ENCODE measurements at regions not wholly inside any gene's neighbourhood (a gene's known extent, or its start where the extent isn't known, plus 50 kb on each side); places are given as distances from the start of the nearest gene placed in this dataset.
"Not testable (repeated sequence)": the region's sequence is repeated elsewhere in the genome, so short reads cannot be mapped to it uniquely, and the experiment has no call there.

- Mint-ChIP-seq H3K36me3 (no peaks in the 10 kb centered on the region), H3K27ac (no peak overlapping the region), H3K9me3 (no peaks in the 10 kb centered on the region), H3K4me3 (no peak overlapping the region), H3K4me1 (ENCODE audit: low read depth) (no peaks in the 10 kb centered on the region), H3K27me3 (no peaks in the 10 kb centered on the region)
- ChIA-PET CTCF (no interaction called here), POLR2A (no interaction called here)
- intact Hi-C loops (cut with micrococcal nuclease) = no loop called here
- DNase-seq = no peak
These were observed 118.7 kb downstream of the IER5 start for GRCh38 chr1:181206979-181207790.

GRCh38 chr1:181208083-181208482 is 119.6 kb downstream of the IER5 start:
- Mint-ChIP-seq H3K4me3 (no peak overlapping the region), H3K27me3 (no peaks in the 10 kb centered on the region), H3K4me1 (ENCODE audit: low read depth) (no peaks in the 10 kb centered on the region), H3K27ac (no peak overlapping the region), H3K36me3 (no peaks in the 10 kb centered on the region), H3K9me3 (no peaks in the 10 kb centered on the region)
- POLR2A ChIA-PET = no interaction called here
- intact Hi-C loops (cut with micrococcal nuclease) = no loop called here
- DNase-seq = no peak
- CTCF ChIA-PET = interaction anchor here (1.1 kb wide), 1 partner anchor 217 kb away, joined by 3 read pairs; no protein-coding TSS in a partner anchor

- Mint-ChIP-seq H3K4me3 (no peak overlapping the region), H3K27me3 (no peaks in the 10 kb centered on the region), H3K9me3 (no peaks in the 10 kb centered on the region), H3K27ac (no peak overlapping the region), H3K4me1 (ENCODE audit: low read depth) (no peaks in the 10 kb centered on the region), H3K36me3 (no peaks in the 10 kb centered on the region)
- CTCF ChIA-PET = interaction anchor here (1.1 kb wide), 2 partner anchors 211 to 216 kb away, joined by 3 read pairs; no protein-coding TSS in a partner anchor
- POLR2A ChIA-PET = no interaction called here
- intact Hi-C loops (cut with micrococcal nuclease) = no loop called here
- DNase-seq = no peak
These were observed 120.5 kb downstream of the IER5 start for GRCh38 chr1:181208967-181209366.

GRCh38 chr1:181213056-181213455 is 124.6 kb downstream of the IER5 start:
- intact Hi-C loops (cut with micrococcal nuclease) = no loop called here
- Mint-ChIP-seq H3K4me3 (no peak overlapping the region), H3K4me1 (ENCODE audit: low read depth) (no peaks in the 10 kb centered on the region), H3K27ac (no peak overlapping the region), H3K9me3 (no peaks in the 10 kb centered on the region), H3K27me3 (peaks cover 2% of the 10 kb centered on the region), H3K36me3 (no peaks in the 10 kb centered on the region)
- CTCF ChIA-PET = no interaction called here
- POLR2A ChIA-PET = no interaction called here
- DNase-seq = no peak

- CTCF ChIA-PET = no interaction called here
- no peaks in the 10 kb centered on the region for H3K9me3 Mint-ChIP-seq
- no peaks in the 10 kb centered on the region for H3K4me1 Mint-ChIP-seq (ENCODE audit: low read depth)
- no peak overlapping the region for H3K4me3 Mint-ChIP-seq
- intact Hi-C loops (cut with micrococcal nuclease) = no loop called here
- peaks cover 4% of the 10 kb centered on the region for H3K27me3 Mint-ChIP-seq
- no peak for DNase-seq
- H3K36me3 Mint-ChIP-seq = no peaks in the 10 kb centered on the region
- POLR2A ChIA-PET = no interaction called here
- no peak overlapping the region for H3K27ac Mint-ChIP-seq
These were observed 128.1 kb downstream of the IER5 start for GRCh38 chr1:181216591-181216994.

GRCh38 chr1:181219938-181220337 is 131.4 kb downstream of the IER5 start:
- POLR2A ChIA-PET = no interaction called here
- H3K27ac Mint-ChIP-seq = no peak overlapping the region
- H3K36me3 Mint-ChIP-seq = no peaks in the 10 kb centered on the region
- intact Hi-C loops (cut with micrococcal nuclease) = no loop called here
- H3K9me3 Mint-ChIP-seq = peaks cover 3% of the 10 kb centered on the region
- H3K4me1 Mint-ChIP-seq (ENCODE audit: low read depth) = no peaks in the 10 kb centered on the region
- CTCF ChIA-PET = no interaction called here
- H3K4me3 Mint-ChIP-seq = no peak overlapping the region
- no peak for DNase-seq
- peaks cover 4% of the 10 kb centered on the region for H3K27me3 Mint-ChIP-seq

- Mint-ChIP-seq H3K27me3 (peaks cover 4% of the 10 kb centered on the region), H3K9me3 (peaks cover 3% of the 10 kb centered on the region), H3K36me3 (no peaks in the 10 kb centered on the region), H3K4me1 (ENCODE audit: low read depth) (no peaks in the 10 kb centered on the region), H3K27ac (no peak overlapping the region), H3K4me3 (no peak overlapping the region)
- POLR2A ChIA-PET = no interaction called here
- intact Hi-C loops (cut with micrococcal nuclease) = no loop called here
- CTCF ChIA-PET = no interaction called here
- DNase-seq = no peak
These were observed 132.6 kb downstream of the IER5 start for GRCh38 chr1:181221078-181221477.

- ChIA-PET POLR2A (interaction anchor here (0.6 kb wide), 1 partner anchor 208 kb away, joined by 3 read pairs; no protein-coding TSS in a partner anchor), CTCF (interaction anchor here (0.7 kb wide), 1 partner anchor 33 kb away, joined by 3 read pairs; no protein-coding TSS in a partner anchor)
- Mint-ChIP-seq H3K27me3 (peaks cover 2% of the 10 kb centered on the region), H3K27ac (no peak overlapping the region), H3K9me3 (peaks cover 6% of the 10 kb centered on the region), H3K4me1 (ENCODE audit: low read depth) (no peaks in the 10 kb centered on the region), H3K4me3 (no peak overlapping the region), H3K36me3 (no peaks in the 10 kb centered on the region)
- intact Hi-C loops (cut with micrococcal nuclease) = no loop called here
- DNase-seq = no peak
These were observed 134.5 kb downstream of the IER5 start for GRCh38 chr1:181222972-181223505.

GRCh38 chr1:181226728-181227127 is 138.2 kb downstream of the IER5 start:
- DNase-seq; H3K27me3 Mint-ChIP-seq; H3K9me3 Mint-ChIP-seq; H3K27ac Mint-ChIP-seq; H3K4me1 Mint-ChIP-seq (ENCODE audit: low read depth); CTCF ChIA-PET; POLR2A ChIA-PET; H3K36me3 Mint-ChIP-seq; H3K4me3 Mint-ChIP-seq; intact Hi-C loops (cut with micrococcal nuclease): not testable (repeated sequence)

- POLR2A ChIA-PET = no interaction called here
- H3K27me3 Mint-ChIP-seq = no peaks in the 10 kb centered on the region
- intact Hi-C loops (cut with micrococcal nuclease) = no loop called here
- no peak overlapping the region for H3K4me3 Mint-ChIP-seq
- H3K9me3 Mint-ChIP-seq = no peaks in the 10 kb centered on the region
- no peak for DNase-seq
- CTCF ChIA-PET = interaction anchor here (1.7 kb wide), 1 partner anchor 186 kb away, joined by 4 read pairs; no protein-coding TSS in a partner anchor
- no peaks in the 10 kb centered on the region for H3K4me1 Mint-ChIP-seq (ENCODE audit: low read depth)
- H3K36me3 Mint-ChIP-seq = no peaks in the 10 kb centered on the region
- H3K27ac Mint-ChIP-seq = no peak overlapping the region
These were observed 150.6 kb downstream of the IER5 start for GRCh38 chr1:181239086-181239485.

GRCh38 chr1:181246320-181246719 is 157.8 kb downstream of the IER5 start:
- H3K27me3 Mint-ChIP-seq; H3K4me1 Mint-ChIP-seq (ENCODE audit: low read depth); CTCF ChIA-PET; H3K27ac Mint-ChIP-seq; H3K4me3 Mint-ChIP-seq; POLR2A ChIA-PET; intact Hi-C loops (cut with micrococcal nuclease); DNase-seq; H3K36me3 Mint-ChIP-seq: not testable (repeated sequence)
- peaks cover 18% of the 10 kb centered on the region for H3K9me3 Mint-ChIP-seq

- CTCF ChIA-PET, POLR2A ChIA-PET: not testable (repeated sequence)
These were observed 159.9 kb downstream of the IER5 start for GRCh38 chr1:181248361-181248760.

GRCh38 chr1:181249186-181249585 is 160.7 kb downstream of the IER5 start:
- intact Hi-C loops (cut with micrococcal nuclease) = no loop called here
- POLR2A ChIA-PET = no interaction called here
- CTCF ChIA-PET = no interaction called here
- Mint-ChIP-seq H3K27me3 (no peaks in the 10 kb centered on the region), H3K4me3 (no peak overlapping the region), H3K36me3 (no peaks in the 10 kb centered on the region), H3K9me3 (peaks cover 18% of the 10 kb centered on the region), H3K4me1 (ENCODE audit: low read depth) (no peaks in the 10 kb centered on the region), H3K27ac (no peak overlapping the region)
- DNase-seq = no peak

More at GRCh38 chr1:181248361-181248760, 159.9 kb downstream of the IER5 start:
- H3K27ac Mint-ChIP-seq; H3K36me3 Mint-ChIP-seq; H3K4me1 Mint-ChIP-seq (ENCODE audit: low read depth); intact Hi-C loops (cut with micrococcal nuclease); H3K27me3 Mint-ChIP-seq; DNase-seq; H3K4me3 Mint-ChIP-seq: not testable (repeated sequence)
- peaks cover 18% of the 10 kb centered on the region for H3K9me3 Mint-ChIP-seq
